HFFc6 (cell line): ENCODE measurements at regions not wholly inside any gene's neighbourhood (a gene's known extent, or its start where the extent isn't known, plus 50 kb on each side); places are given as distances from the start of the nearest gene placed in this dataset.

ENCODE experiments used
- DNase-seq: peaks from one replicate; pipeline ENCODE4 v3.0.0-alpha.2; 2018
- H3K27ac Mint-ChIP-seq: 2 replicates; pipeline ENCODE4 v1.8.0; 2020; ENCODE audit warnings: mild to moderate bottlenecking, mixed read lengths
- H3K27me3 Mint-ChIP-seq: 2 replicates; pipeline ENCODE4 v1.8.0; 2021; ENCODE audit warnings: mild to moderate bottlenecking, moderate library complexity, mixed read lengths; ENCODE audit not compliant: insufficient read depth
- H3K36me3 Mint-ChIP-seq: 2 replicates; pipeline ENCODE4 v1.8.0; 2021; ENCODE audit warnings: low read depth, mixed read lengths
- H3K4me1 Mint-ChIP-seq: 2 replicates; pipeline ENCODE4 v1.8.0; 2020; ENCODE audit warnings: low read depth, mixed read lengths
- H3K4me3 Mint-ChIP-seq: 2 replicates; pipeline ENCODE4 v1.8.0; 2020; ENCODE audit warnings: mild to moderate bottlenecking, moderate library complexity, mixed read lengths
- H3K9me3 Mint-ChIP-seq: 2 replicates; pipeline ENCODE4 v1.8.0; 2020; ENCODE audit warnings: mild to moderate bottlenecking, mixed read lengths
- CTCF ChIP-seq: fragments of 200-600 bp; sonication (generic); IDR thresholded peaks from 2 replicates; pipeline ENCODE4 v1.5.0; 2021; ENCODE audit warnings: antibody characterized with exemption, mild to moderate bottlenecking

DNA sequence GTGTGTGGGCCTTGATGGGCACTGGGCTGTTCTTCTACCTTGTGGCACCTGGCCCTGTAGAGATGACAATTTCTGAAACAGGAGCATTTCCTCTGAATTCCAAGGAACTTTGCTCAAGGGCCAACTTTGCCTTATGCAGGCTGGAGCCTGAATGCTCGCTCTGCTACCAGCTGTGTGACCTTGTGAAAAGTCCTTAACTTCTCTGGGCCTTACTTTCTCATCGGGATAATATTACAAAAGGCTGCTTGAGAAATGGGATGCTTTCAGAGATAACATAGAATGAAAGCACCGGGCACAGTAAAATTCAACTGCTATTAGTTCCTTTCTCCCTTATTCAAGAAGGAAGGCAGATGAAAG is 58.8 kb downstream of the GADD45G start:
- DNase-seq, result no peak
- Mint-ChIP-seq H3K9me3 (peaks cover 13% of the 10 kb centered on the region; the same call in 1 of the 2 replicates), H3K4me3 (no peak overlapping the region), H3K27ac (no peak overlapping the region), H3K27me3 (peaks cover 7% of the 10 kb centered on the region), H3K36me3 (no peaks in the 10 kb centered on the region; the same call in 1 of the 2 replicates), H3K4me1 (no peaks in the 10 kb centered on the region)
- TF ChIP-seq CTCF, result no peak

GRCh38 chr9:89664010-89664409 is 59.2 kb downstream of the GADD45G start:
- Mint-ChIP-seq H3K27ac (no peak overlapping the region), H3K9me3 (peaks cover 16% of the 10 kb centered on the region; the same call in 1 of the 2 replicates), H3K27me3 (peaks cover 7% of the 10 kb centered on the region), H3K4me3 (no peak overlapping the region), H3K4me1 (no peaks in the 10 kb centered on the region), H3K36me3 (no peaks in the 10 kb centered on the region; the same call in 1 of the 2 replicates)
- DNase-seq, result no peak
- TF ChIP-seq CTCF, result no peak

DNA sequence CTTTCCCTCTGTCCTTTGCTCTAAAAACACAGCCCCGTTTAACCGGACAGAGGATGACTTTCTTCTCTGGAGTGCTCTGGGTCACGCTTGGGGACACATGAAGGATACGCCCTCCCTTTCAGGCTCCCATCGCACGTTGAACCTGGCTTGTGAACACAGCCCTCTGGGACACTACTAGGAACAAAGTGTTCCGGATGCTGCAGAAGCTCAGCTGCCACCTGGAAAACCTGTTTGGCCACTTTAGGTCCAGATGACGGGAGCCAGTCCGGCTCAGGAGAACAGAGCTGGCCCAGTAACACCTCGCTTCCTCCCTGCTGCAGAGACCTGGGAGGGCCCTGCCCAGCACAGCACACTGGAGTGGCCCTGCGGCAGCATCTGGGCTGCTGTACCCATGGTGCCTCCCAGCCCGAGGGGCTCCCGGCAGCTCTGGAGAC is 60.1 kb downstream of the GADD45G start:
- Mint-ChIP-seq H3K4me1 (no peaks in the 10 kb centered on the region), H3K27ac (no peak overlapping the region), H3K27me3 (peaks cover 7% of the 10 kb centered on the region), H3K36me3 (no peaks in the 10 kb centered on the region; the same call in 1 of the 2 replicates), H3K9me3 (peaks cover 16% of the 10 kb centered on the region; the same call in 1 of the 2 replicates), H3K4me3 (no peak overlapping the region)
- DNase-seq, result no peak
- TF ChIP-seq CTCF, result no peak

- H3K4me1 Mint-ChIP-seq, result no peaks in the 10 kb centered on the region
These were observed 61.6 kb downstream of the GADD45G start for GRCh38 chr9:89666364-89666763.

GRCh38 chr9:89666950-89667349 is 62.1 kb downstream of the GADD45G start:
- TF ChIP-seq CTCF, result no peak
- H3K4me1 Mint-ChIP-seq, result no peaks in the 10 kb centered on the region
- no peak for DNase-seq
- no peak overlapping the region for H3K4me3 Mint-ChIP-seq
- peaks cover 25% of the 10 kb centered on the region for H3K9me3 Mint-ChIP-seq
- no peaks in the 10 kb centered on the region; the same call in 1 of the 2 replicates for H3K36me3 Mint-ChIP-seq
- no peak overlapping the region for H3K27ac Mint-ChIP-seq
- peaks cover 7% of the 10 kb centered on the region for H3K27me3 Mint-ChIP-seq

More at GRCh38 chr9:89666364-89666763, 61.6 kb downstream of the GADD45G start:
- Mint-ChIP-seq H3K9me3 (peaks cover 19% of the 10 kb centered on the region), H3K36me3 (no peaks in the 10 kb centered on the region; the same call in 1 of the 2 replicates), H3K27me3 (peaks cover 7% of the 10 kb centered on the region), H3K4me3 (no peak overlapping the region), H3K27ac (no peak overlapping the region)
- DNase-seq, result no peak
- no peak for TF ChIP-seq CTCF

GRCh38 chr9:89667726-89668125 is 62.9 kb downstream of the GADD45G start:
- no peaks in the 10 kb centered on the region for H3K4me1 Mint-ChIP-seq
- H3K9me3 Mint-ChIP-seq, result peaks cover 25% of the 10 kb centered on the region
- TF ChIP-seq CTCF, result no peak
- peaks cover 7% of the 10 kb centered on the region for H3K27me3 Mint-ChIP-seq
- DNase-seq, result no peak
- no peak overlapping the region for H3K4me3 Mint-ChIP-seq
- H3K36me3 Mint-ChIP-seq, result no peaks in the 10 kb centered on the region; the same call in 1 of the 2 replicates
- H3K27ac Mint-ChIP-seq, result no peak overlapping the region
